ENCODE measurements at regions not wholly inside any gene's neighbourhood (a gene's known extent, or its start where the extent isn't known, plus 50 kb on each side); places are given as distances from the start of the nearest gene placed in this dataset.

GRCh38 chr3:24678421-24678865 is 183.8 kb upstream of the THRB start:
- no peak for DNase-seq (ENCODE audit: extremely low spot score in 2 of 2)
- H3K4me3 ChIP-seq: no peak overlapping the region
- H3K4me1 ChIP-seq: peaks cover 2% of the 10 kb centered on the region
- no peak overlapping the region for H3K27ac ChIP-seq
- H3K9me3 ChIP-seq: no peaks in the 10 kb centered on the region
- no peak for TF ChIP-seq POLR2AphosphoS5 (IDR thresholded peaks at IDR 0.05; ENCODE audit: insufficient read depth in 1 of 2, low read depth in 1 of 2)
- TF ChIP-seq POLR2A (IDR thresholded peaks at IDR 0.05): no peak
- no peak for TF ChIP-seq CTCF (IDR thresholded peaks at IDR 0.05)
- no peaks in the 10 kb centered on the region for H3K36me3 ChIP-seq
- H3K27me3 ChIP-seq: no peaks in the 10 kb centered on the region
- intact Hi-C loops (cut with DNase I): no loop called here

- intact Hi-C loops (cut with DNase I): no loop called here
- Histone ChIP-seq H3K36me3 (no peaks in the 10 kb centered on the region), H3K27ac (no peak overlapping the region), H3K27me3 (no peaks in the 10 kb centered on the region), H3K9me3 (no peaks in the 10 kb centered on the region), H3K4me1 (peaks cover 5% of the 10 kb centered on the region), H3K4me3 (no peak overlapping the region)
- TF ChIP-seq CTCF (IDR thresholded peaks at IDR 0.05) (no peak), POLR2AphosphoS5 (IDR thresholded peaks at IDR 0.05; ENCODE audit: insufficient read depth in 1 of 2, low read depth in 1 of 2) (no peak), POLR2A (IDR thresholded peaks at IDR 0.05) (no peak)
- DNase-seq (ENCODE audit: extremely low spot score in 2 of 2): no peak
These were observed 184.8 kb upstream of the THRB start for GRCh38 chr3:24679429-24679828.

- intact Hi-C loops (cut with DNase I): loop anchor here (10.0 kb wide), 1 partner anchor 686 kb away; no protein-coding TSS in a partner anchor
- DNase-seq (ENCODE audit: extremely low spot score in 2 of 2): no peak
- Histone ChIP-seq H3K27me3 (no peaks in the 10 kb centered on the region), H3K4me1 (peaks cover 5% of the 10 kb centered on the region), H3K36me3 (no peaks in the 10 kb centered on the region), H3K9me3 (no peaks in the 10 kb centered on the region), H3K4me3 (no peak overlapping the region), H3K27ac (no peak overlapping the region)
- peak; percentile 13 to 49 (median 39) for TF ChIP-seq CTCF (IDR thresholded peaks at IDR 0.05)
- TF ChIP-seq POLR2A (IDR thresholded peaks at IDR 0.05): no peak
- no peak for TF ChIP-seq POLR2AphosphoS5 (IDR thresholded peaks at IDR 0.05; ENCODE audit: insufficient read depth in 1 of 2, low read depth in 1 of 2)
These were observed 185.7 kb upstream of the THRB start for GRCh38 chr3:24680214-24680967.

- Histone ChIP-seq H3K36me3 (no peaks in the 10 kb centered on the region), H3K27ac (no peak overlapping the region), H3K4me1 (peaks cover 5% of the 10 kb centered on the region), H3K27me3 (no peaks in the 10 kb centered on the region), H3K4me3 (no peak overlapping the region), H3K9me3 (no peaks in the 10 kb centered on the region)
- no peak for TF ChIP-seq POLR2A (IDR thresholded peaks at IDR 0.05)
- TF ChIP-seq CTCF (IDR thresholded peaks at IDR 0.05): no peak
- TF ChIP-seq POLR2AphosphoS5 (IDR thresholded peaks at IDR 0.05; ENCODE audit: insufficient read depth in 1 of 2, low read depth in 1 of 2): no peak
- no peak for DNase-seq (ENCODE audit: extremely low spot score in 2 of 2)
- intact Hi-C loops (cut with DNase I): loop anchor here (10.0 kb wide), 1 partner anchor 687 kb away; no protein-coding TSS in a partner anchor
These were observed 187.5 kb upstream of the THRB start for GRCh38 chr3:24682141-24682547.

GRCh38 chr3:24683090-24683489 is 188.4 kb upstream of the THRB start:
- Histone ChIP-seq H3K27me3 (no peaks in the 10 kb centered on the region), H3K27ac (no peak overlapping the region), H3K36me3 (no peaks in the 10 kb centered on the region), H3K4me1 (peaks cover 5% of the 10 kb centered on the region), H3K4me3 (no peak overlapping the region), H3K9me3 (no peaks in the 10 kb centered on the region)
- intact Hi-C loops (cut with DNase I): loop anchor here (10.0 kb wide), 1 partner anchor 688 kb away; no protein-coding TSS in a partner anchor
- DNase-seq (ENCODE audit: extremely low spot score in 2 of 2): no peak
- TF ChIP-seq POLR2AphosphoS5 (IDR thresholded peaks at IDR 0.05; ENCODE audit: insufficient read depth in 1 of 2, low read depth in 1 of 2) (no peak), POLR2A (IDR thresholded peaks at IDR 0.05) (no peak), CTCF (IDR thresholded peaks at IDR 0.05) (no peak)
